ENCODE measurements at regions not wholly inside any gene's neighbourhood (a gene's known extent, or its start where the extent isn't known, plus 50 kb on each side); places are given as distances from the start of the nearest gene placed in this dataset.

GRCh38 chr16:16798504-16798903 lies 419.6 kb downstream of the NPIPA7 start:
- TF ChIP-seq CTCF (IDR thresholded peaks at IDR 0.05; ENCODE audit: insufficient read depth, low read length, poor library complexity, severe bottlenecking): no peak
- no peak for TF ChIP-seq EZH2phosphoT487 (conservative IDR thresholded peaks at IDR 0.05; ENCODE audit: low read length)

All from SU-DHL-6 (cell line).